MCF 10A (cell line): ENCODE measurements at regions not wholly inside any gene's neighbourhood (a gene's known extent, or its start where the extent isn't known, plus 50 kb on each side); places are given as distances from the start of the nearest gene placed in this dataset.
"Not testable (repeated sequence)": the region's sequence is repeated elsewhere in the genome, so short reads cannot be mapped to it uniquely, and the experiment has no call there.

Experiments
- BruUV-seq: library from RNA; stranded (reverse); fragments of 400-500 nt; replicated peaks from 2 replicates; lab custom pipeline; 2021; lab: Mats Ljungman, UMichigan
- CTCF ChIA-PET: fragments of 300-600 bp; sonication (Branson Sonifier 250); formaldehyde crosslinking; extraction: SDS; loops from one replicate; lab custom pipeline; 2021; ENCODE audit warnings: antibody characterized with exemption, inconsistent platforms; lab: Yijun Ruan, JAX
- POLR2A ChIA-PET: fragments of 300-600, 350-650 bp; sonication (Branson Sonifier 250); formaldehyde crosslinking; extraction: SDS; loops from one replicate; lab custom pipeline; 2020; ENCODE audit warnings: antibody characterized with exemption, inconsistent platforms; lab: Yijun Ruan, JAX
- DNase-seq: peaks from one replicate; pipeline ENCODE4 v3.0.0-alpha.2; 2018; ENCODE audit not compliant: unreplicated experiment
- H3K27ac Mint-ChIP-seq: one replicate; pipeline ENCODE4 v1.8.0; 2022; ENCODE audit warnings: mild to moderate bottlenecking, low read depth, mixed read lengths; ENCODE audit not compliant: unreplicated experiment
- H3K27me3 Mint-ChIP-seq: one replicate; pipeline ENCODE4 v1.8.0; 2022; ENCODE audit warnings: mixed read lengths; ENCODE audit not compliant: insufficient read depth, unreplicated experiment
- H3K36me3 Mint-ChIP-seq: one replicate; pipeline ENCODE4 v1.8.0; 2022; ENCODE audit warnings: mild to moderate bottlenecking, moderate library complexity, mixed read lengths; ENCODE audit not compliant: insufficient read depth, unreplicated experiment
- H3K4me1 Mint-ChIP-seq: one replicate; pipeline ENCODE4 v1.8.0; 2022; ENCODE audit warnings: mixed read lengths; ENCODE audit not compliant: insufficient read depth, unreplicated experiment
- H3K4me3 Mint-ChIP-seq: one replicate; pipeline ENCODE4 v1.8.0; 2022; ENCODE audit warnings: mild to moderate bottlenecking, moderate library complexity, mixed read lengths; ENCODE audit not compliant: unreplicated experiment
- H3K9me3 Mint-ChIP-seq: one replicate; pipeline ENCODE4 v1.8.0; 2022; ENCODE audit warnings: mixed read lengths; ENCODE audit not compliant: unreplicated experiment
- CTCF ChIP-seq: fragments of 200-600 bp; IDR thresholded peaks from one replicate; pipeline ENCODE4 v1.8.0; 2022; ENCODE audit warnings: antibody characterized with exemption, mild to moderate bottlenecking; ENCODE audit not compliant: unreplicated experiment
- intact Hi-C: fragments of 100-400 bp; cut with micrococcal nuclease; formaldehyde crosslinking; loops from 2 replicates; pipeline ENCODE4 v1.14.1; 2022

DNA sequence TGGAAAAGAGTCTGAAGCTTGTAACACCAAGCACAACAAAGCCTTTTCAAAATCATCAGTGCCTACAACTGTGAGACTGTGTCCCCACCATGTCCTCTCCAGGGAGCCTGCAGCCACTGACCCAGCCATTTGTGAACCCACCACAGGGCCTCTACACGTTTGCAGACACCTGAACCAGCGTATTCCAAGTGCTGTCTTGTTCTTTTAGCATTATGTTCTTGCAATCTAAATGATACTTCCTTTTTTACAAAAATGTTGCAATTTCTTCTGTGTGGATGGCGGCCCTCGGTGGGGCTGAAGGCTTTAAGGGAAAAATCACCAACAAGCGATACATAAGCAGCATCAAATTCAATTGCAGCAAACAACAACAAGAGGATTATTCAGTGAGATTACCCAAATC, 403.2 kb upstream of the MGMT start:
- no peak overlapping the region for H3K4me3 Mint-ChIP-seq
- BruUV-seq = no TSS peak
- no peaks in the 10 kb centered on the region for H3K36me3 Mint-ChIP-seq
- H3K9me3 Mint-ChIP-seq = no peaks in the 10 kb centered on the region
- H3K4me1 Mint-ChIP-seq = no peaks in the 10 kb centered on the region
- TF ChIP-seq CTCF = no peak
- ChIA-PET CTCF (no interaction called here), POLR2A (no interaction called here)
- no peak overlapping the region for H3K27ac Mint-ChIP-seq
- no peak for DNase-seq
- intact Hi-C loops = no loop called here
- no peaks in the 10 kb centered on the region for H3K27me3 Mint-ChIP-seq

DNA sequence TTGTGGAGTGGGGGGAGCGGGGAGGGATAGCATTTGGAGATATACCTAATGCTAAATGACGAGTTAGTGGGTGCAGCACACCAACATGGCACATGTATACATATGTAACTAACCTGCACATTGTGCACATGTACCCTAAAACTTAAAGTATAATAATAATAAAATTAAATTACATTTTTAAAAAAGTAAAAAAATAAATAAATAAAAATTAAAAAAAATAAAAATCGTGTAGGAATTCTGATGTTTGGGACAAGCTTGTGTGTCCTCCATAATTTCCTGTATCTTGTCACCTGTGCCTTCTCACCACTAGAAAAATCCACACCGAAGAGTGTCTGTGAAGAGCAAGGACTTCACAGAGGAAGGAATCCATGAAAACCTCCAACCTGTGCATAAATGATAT, 400.5 kb upstream of the MGMT start:
- H3K36me3 Mint-ChIP-seq, H3K4me1 Mint-ChIP-seq, H3K4me3 Mint-ChIP-seq, intact Hi-C loops, H3K9me3 Mint-ChIP-seq, H3K27me3 Mint-ChIP-seq, POLR2A ChIA-PET, H3K27ac Mint-ChIP-seq, BruUV-seq, DNase-seq: not testable (repeated sequence)
- CTCF ChIA-PET = interaction anchor here (0.5 to 0.6 kb wide), 2 partner anchors 35 to 697 kb away, joined by 3 read pairs; no protein-coding TSS in a partner anchor

DNA sequence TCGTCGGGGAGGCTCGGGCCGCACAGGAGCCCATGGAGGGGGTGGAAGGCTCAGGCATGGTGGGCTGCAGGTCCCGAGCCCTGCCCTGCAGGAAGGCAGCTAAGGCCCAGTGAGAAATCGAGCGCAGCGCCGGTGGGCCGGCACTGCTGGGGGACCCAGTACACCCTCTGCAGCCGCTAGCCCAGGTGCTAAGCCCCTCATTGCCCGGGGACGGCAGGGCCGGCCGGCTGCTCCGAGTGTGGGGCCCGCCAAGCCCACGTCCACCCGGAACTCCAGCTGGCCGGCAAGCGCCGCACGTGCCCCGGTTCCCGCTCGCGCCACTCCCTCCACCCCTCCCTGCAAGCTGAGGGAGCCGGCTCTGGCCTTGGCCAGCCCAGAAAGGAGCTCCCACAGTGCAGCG, 395.6 kb upstream of the MGMT start:
- H3K4me1 Mint-ChIP-seq, POLR2A ChIA-PET, H3K9me3 Mint-ChIP-seq, H3K27ac Mint-ChIP-seq, intact Hi-C loops, CTCF ChIA-PET, H3K4me3 Mint-ChIP-seq, BruUV-seq, DNase-seq, H3K27me3 Mint-ChIP-seq, H3K36me3 Mint-ChIP-seq: not testable (repeated sequence)

DNA sequence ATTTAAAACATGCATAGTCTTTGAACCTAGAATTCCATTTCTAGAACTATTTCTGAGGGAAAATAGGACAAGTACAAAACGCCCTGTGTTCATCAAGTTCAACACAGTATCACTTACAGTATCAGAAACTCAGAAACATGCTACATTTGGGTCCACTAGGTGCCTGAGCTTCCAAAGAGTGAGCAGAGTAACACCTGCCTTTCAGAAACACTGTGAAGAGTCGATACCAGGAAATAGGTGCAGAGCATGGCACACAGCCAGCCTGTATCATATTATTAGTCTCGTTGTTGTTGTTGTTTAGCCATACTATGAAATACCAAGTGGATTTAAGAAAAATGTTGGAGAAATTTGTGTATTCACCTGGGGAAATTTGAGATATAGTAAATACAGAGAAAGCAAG, 392.1 kb upstream of the MGMT start:
- peaks cover under 1% of the 10 kb centered on the region for H3K9me3 Mint-ChIP-seq
- CTCF ChIA-PET = interaction anchor here (0.7 kb wide), 1 partner anchor 23 kb away, joined by 3 read pairs; no protein-coding TSS in a partner anchor
- no TSS peak for BruUV-seq

DNA sequence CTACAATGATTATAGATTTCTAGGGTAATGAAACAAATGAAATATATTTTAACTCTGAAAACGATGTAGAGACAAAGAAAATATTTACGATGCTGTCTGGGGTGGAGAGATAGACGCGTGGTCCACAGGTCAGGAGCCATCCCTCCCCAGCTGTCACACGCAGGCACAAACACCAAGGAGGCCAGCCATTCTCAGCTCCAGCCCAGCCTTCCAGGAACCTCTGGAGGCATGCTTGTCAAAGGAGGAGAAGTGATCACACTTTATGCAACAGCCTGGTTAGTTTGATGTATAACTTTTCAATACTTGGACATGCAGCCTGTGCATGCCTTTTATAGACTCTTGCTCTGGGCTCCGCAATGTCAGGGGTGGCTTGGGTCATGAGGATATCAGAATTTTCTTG, 391.5 kb upstream of the MGMT start:
- ChIA-PET CTCF (no interaction called here), POLR2A (no interaction called here)
- intact Hi-C loops = no loop called here
- no TSS peak for BruUV-seq
- H3K4me1 Mint-ChIP-seq = no peaks in the 10 kb centered on the region
- no peak for DNase-seq
- no peak for TF ChIP-seq CTCF
- H3K27me3 Mint-ChIP-seq = no peaks in the 10 kb centered on the region
- peaks cover 6% of the 10 kb centered on the region for H3K9me3 Mint-ChIP-seq
- no peaks in the 10 kb centered on the region for H3K36me3 Mint-ChIP-seq
- H3K27ac Mint-ChIP-seq = no peak overlapping the region
- H3K4me3 Mint-ChIP-seq = no peak overlapping the region

More for the DNA sequence above, 392.1 kb upstream of the MGMT start:
- Mint-ChIP-seq H3K36me3 (no peaks in the 10 kb centered on the region), H3K27me3 (no peaks in the 10 kb centered on the region), H3K27ac (no peak overlapping the region), H3K4me3 (no peak overlapping the region), H3K4me1 (no peaks in the 10 kb centered on the region)
- intact Hi-C loops = no loop called here
- no peak for TF ChIP-seq CTCF
- no peak for DNase-seq
- POLR2A ChIA-PET = no interaction called here
